ENCODE measurements at regions not wholly inside any gene's neighbourhood (a gene's known extent, or its start where the extent isn't known, plus 50 kb on each side); places are given as distances from the start of the nearest gene placed in this dataset.
"Not testable (repeated sequence)": the region's sequence is repeated elsewhere in the genome, so short reads cannot be mapped to it uniquely, and the experiment has no call there.

GRCh38 chr20:29419378-29419777 lies 1838.1 kb upstream of the DEFB115 start:
- no peaks in the 10 kb centered on the region for H3K4me1 ChIP-seq
- no peaks in the 10 kb centered on the region for H3K9me3 ChIP-seq
- no peaks in the 10 kb centered on the region for H3K36me3 ChIP-seq
- no peak overlapping the region for H3K27ac ChIP-seq
- DNase-seq, result no peak
- H3K27me3 ChIP-seq, result no peaks in the 10 kb centered on the region
- intact Hi-C loops (cut with DNase I; ENCODE audit: low total_unique reads), result no loop called here
- H3K4me3 ChIP-seq, result no peak overlapping the region
- TF ChIP-seq POLR2A (IDR thresholded peaks at IDR 0.05) (no peak), CTCF (IDR thresholded peaks at IDR 0.05) (no peak)

GRCh38 chr20:29427201-29428060 lies 1830.0 kb upstream of the DEFB115 start:
- Histone ChIP-seq H3K27ac (no peak overlapping the region), H3K36me3 (no peaks in the 10 kb centered on the region), H3K9me3 (no peaks in the 10 kb centered on the region), H3K27me3 (no peaks in the 10 kb centered on the region), H3K4me1 (no peaks in the 10 kb centered on the region), H3K4me3 (no peak overlapping the region)
- no peak for TF ChIP-seq POLR2A (IDR thresholded peaks at IDR 0.05)
- intact Hi-C loops (cut with DNase I; ENCODE audit: low total_unique reads), result no loop called here
- DNase-seq, result no peak

GRCh38 chr20:29430531-29430930 lies 1826.9 kb upstream of the DEFB115 start:
- H3K9me3 ChIP-seq, result no peaks in the 10 kb centered on the region
- intact Hi-C loops (cut with DNase I; ENCODE audit: low total_unique reads), result no loop called here
- H3K4me3 ChIP-seq, result no peak overlapping the region
- no peaks in the 10 kb centered on the region for H3K4me1 ChIP-seq
- no peak for TF ChIP-seq POLR2A (IDR thresholded peaks at IDR 0.05)
- no peak for TF ChIP-seq CTCF (IDR thresholded peaks at IDR 0.05)
- H3K36me3 ChIP-seq, result no peaks in the 10 kb centered on the region
- no peak overlapping the region for H3K27ac ChIP-seq
- DNase-seq, result no peak
- no peaks in the 10 kb centered on the region for H3K27me3 ChIP-seq

- intact Hi-C loops (cut with DNase I; ENCODE audit: low total_unique reads); H3K4me3 ChIP-seq; H3K4me1 ChIP-seq; H3K9me3 ChIP-seq; H3K27me3 ChIP-seq; H3K36me3 ChIP-seq; DNase-seq; H3K27ac ChIP-seq: not testable (repeated sequence)
Observed at GRCh38 chr20:29440721-29441120, 1816.7 kb upstream of the DEFB115 start.

- H3K27ac ChIP-seq; intact Hi-C loops (cut with DNase I; ENCODE audit: low total_unique reads); H3K36me3 ChIP-seq; H3K4me1 ChIP-seq; DNase-seq; H3K9me3 ChIP-seq; H3K4me3 ChIP-seq; H3K27me3 ChIP-seq: not testable (repeated sequence)
- TF ChIP-seq CTCF (IDR thresholded peaks at IDR 0.05), result peak; percentile 14 to 65 (median 41)
Observed at GRCh38 chr20:29443206-29443781, 1814.2 kb upstream of the DEFB115 start.

GRCh38 chr20:29443819-29444218 lies 1813.6 kb upstream of the DEFB115 start:
- H3K27me3 ChIP-seq, result no peaks in the 10 kb centered on the region
- H3K36me3 ChIP-seq, result no peaks in the 10 kb centered on the region
- TF ChIP-seq POLR2A (IDR thresholded peaks at IDR 0.05) (no peak), CTCF (IDR thresholded peaks at IDR 0.05) (no peak)
- H3K9me3 ChIP-seq, result no peaks in the 10 kb centered on the region
- DNase-seq, result no peak
- intact Hi-C loops (cut with DNase I; ENCODE audit: low total_unique reads), result no loop called here
- H3K4me1 ChIP-seq, result no peaks in the 10 kb centered on the region
- H3K27ac ChIP-seq, result no peak overlapping the region
- no peak overlapping the region for H3K4me3 ChIP-seq

- H3K4me3 ChIP-seq; H3K36me3 ChIP-seq; H3K4me1 ChIP-seq; H3K27ac ChIP-seq; H3K9me3 ChIP-seq; H3K27me3 ChIP-seq; intact Hi-C loops (cut with DNase I; ENCODE audit: low total_unique reads): not testable (repeated sequence)
- peak in 1 of 2 donors; percentile 20 for DNase-seq
Observed at GRCh38 chr20:29445050-29445907, 1812.2 kb upstream of the DEFB115 start.

Measured in uterus (tissue), 3 donors.